Common myeloid progenitor, CD34-positive (primary cell): ENCODE measurements at regions not wholly inside any gene's neighbourhood (a gene's known extent, or its start where the extent isn't known, plus 50 kb on each side); places are given as distances from the start of the nearest gene placed in this dataset.

Experiments used
- CTCF ChIA-PET: fragments of 350-600 bp; sonication (Branson Sonifier 250); formaldehyde crosslinking; loops from one replicate; lab custom pipeline; 2021; ENCODE audit warnings: antibody characterized with exemption; lab: Charles Lee
- POLR2A ChIA-PET: fragments of 350-600 bp; sonication (Branson Sonifier 250); formaldehyde crosslinking; loops from one replicate; lab custom pipeline; 2021; ENCODE audit warnings: antibody characterized with exemption; lab: Charles Lee
- DNase-seq, 3 donors: peaks; one replicate each; pipeline versions ENCODE4 v3.0.0 to v3.0.0-alpha.2; 2013
- H3K27ac ChIP-seq, 2 experiments: 1 replicate in 1 of 2; 2 replicates in 1 of 2; pipeline ENCODE4 v1.7.0; 2013; ENCODE audit warnings: inconsistent platforms in 2 of 2, low read length in 2 of 2, mild to moderate bottlenecking in 2 of 2, low read depth in 1 of 2, moderate library complexity in 1 of 2; ENCODE audit not compliant: severe bottlenecking in 2 of 2, insufficient read depth in 1 of 2, poor library complexity in 1 of 2
- H3K27me3 ChIP-seq, 5 experiments: replicated peaks in 2 of 5; 1 replicate in 3 of 5; 2 replicates in 2 of 5; pipeline versions ENCODE4 v1.6.1 to v1.7.0; 2013; ENCODE audit warnings: low read length in 4 of 5, mild to moderate bottlenecking in 2 of 5, moderate library complexity in 2 of 5, inconsistent platforms in 1 of 5; ENCODE audit not compliant: insufficient read depth in 5 of 5, control insufficient read depth in 4 of 5
- H3K36me3 ChIP-seq, 4 experiments: 1 replicate in 2 of 4; 2 replicates in 2 of 4; pipeline versions ENCODE4 v1.6.1 to v1.7.0; 2013; ENCODE audit warnings: low read length in 3 of 4, control low read depth in 1 of 4, mild to moderate bottlenecking in 1 of 4; ENCODE audit not compliant: control insufficient read depth in 4 of 4, insufficient read depth in 4 of 4
- H3K4me1 ChIP-seq, 4 experiments: 1 replicate in 3 of 4; 2 replicates in 1 of 4; pipeline versions ENCODE4 v1.6.1 to v1.7.1; 2013; ENCODE audit warnings: low read length in 3 of 4, mild to moderate bottlenecking in 3 of 4, control low read depth in 1 of 4, inconsistent platforms in 1 of 4, moderate library complexity in 1 of 4; ENCODE audit not compliant: control insufficient read depth in 4 of 4, insufficient read depth in 4 of 4; ENCODE audit errors: control extremely low read depth in 1 of 4
- H3K4me3 ChIP-seq, 7 experiments: 1 replicate in 4 of 7; 2 replicates in 3 of 7; pipeline versions ENCODE4 v1.5.1 to v1.7.0; 2013; ENCODE audit warnings: mild to moderate bottlenecking in 7 of 7, low read length in 6 of 7, moderate library complexity in 6 of 7, inconsistent platforms in 2 of 7, low read depth in 2 of 7, control low read depth in 1 of 7; ENCODE audit not compliant: insufficient read depth in 4 of 7, control insufficient read depth in 1 of 7; ENCODE audit errors: extremely low read depth in 1 of 7
- H3K9me3 ChIP-seq, 5 experiments: 1 replicate in 4 of 5; 2 replicates in 1 of 5; pipeline versions ENCODE4 v1.6.1 to v1.7.1; 2013; ENCODE audit warnings: low read length in 4 of 5, mild to moderate bottlenecking in 2 of 5, inconsistent platforms in 1 of 5, low read depth in 1 of 5, moderate library complexity in 1 of 5; ENCODE audit not compliant: control insufficient read depth in 4 of 5, insufficient read depth in 2 of 5; ENCODE audit errors: control extremely low read depth in 1 of 5
- WGBS: methylation state at CpG from one replicate; pipeline ENCODE4 v1.1.5; 2013; ENCODE audit not compliant: insufficient coverage; 5-methylcytosine and 5-hydroxymethylcytosine counted together

DNA sequence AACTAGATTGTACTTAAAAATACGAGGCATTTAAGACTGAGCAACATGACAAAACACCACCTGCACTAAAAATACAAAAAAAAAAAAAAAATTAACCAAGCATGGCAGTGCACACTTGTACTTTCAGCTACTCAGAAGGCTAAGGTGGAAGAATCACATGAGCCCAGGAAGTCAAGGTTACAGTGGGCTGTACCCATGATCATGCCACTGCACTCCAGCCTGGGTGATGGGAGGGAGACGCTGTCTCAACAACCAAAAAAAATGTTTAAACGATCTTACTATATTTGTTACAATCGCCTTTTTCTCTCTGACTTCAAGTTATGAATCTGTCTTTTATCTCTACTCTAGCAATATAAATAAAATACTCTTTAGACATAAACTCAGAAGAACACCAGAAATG, 1454.3 kb downstream of the MAT2B start:
- H3K4me3 ChIP-seq, result no peak overlapping the region
- H3K4me1 ChIP-seq, result no peaks in the 10 kb centered on the region
- no peak overlapping the region for H3K27ac ChIP-seq
- H3K27me3 ChIP-seq, result no peaks in the 10 kb centered on the region
- H3K9me3 ChIP-seq, result no peaks in the 10 kb centered on the region
- POLR2A ChIA-PET, result no interaction called here
- no peaks in the 10 kb centered on the region for H3K36me3 ChIP-seq
- no peak for DNase-seq
- CTCF ChIA-PET, result interaction anchor here (0.6 to 1.7 kb wide), 2 partner anchors 248 to 500 kb away, joined by 3 to 4 read pairs; no protein-coding TSS in a partner anchor
- 100% methylated on average over 1 of the region's 4 CpGs for WGBS

- CTCF ChIA-PET, result no interaction called here
- no peaks in the 10 kb centered on the region for H3K9me3 ChIP-seq
Measured at GRCh38 chr5:164962329-164962961, 1457.0 kb downstream of the MAT2B start.

DNA sequence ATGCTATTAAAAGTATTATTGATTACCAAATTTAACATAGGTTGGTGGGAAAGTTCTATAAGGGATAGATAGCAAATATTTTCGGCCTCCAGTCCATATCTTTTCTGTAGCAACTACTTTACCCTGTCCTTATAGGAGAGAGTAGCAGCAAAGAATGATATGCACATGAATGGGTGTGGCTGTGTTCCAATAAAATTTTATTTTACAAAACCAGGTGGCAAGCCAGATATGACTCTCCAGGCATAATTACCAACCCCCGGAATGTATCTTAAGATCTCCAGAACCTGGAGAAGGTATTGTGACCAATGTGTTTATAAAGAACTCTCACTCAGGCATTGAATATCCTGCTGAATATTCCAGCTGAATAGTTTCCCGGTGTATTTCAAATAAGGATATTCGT, 1461.2 kb downstream of the MAT2B start:
- Histone ChIP-seq H3K27ac (no peak overlapping the region), H3K27me3 (no peaks in the 10 kb centered on the region), H3K36me3 (no peaks in the 10 kb centered on the region), H3K4me1 (peaks cover 0 to 6% (median 1%) of the 10 kb centered on the region in 4 experiments), H3K4me3 (no peak overlapping the region), H3K9me3 (peaks cover 0 to 4% (median 0%) of the 10 kb centered on the region in 5 experiments)
- ChIA-PET POLR2A (no interaction called here), CTCF (no interaction called here)
- no CpG with 5 or more reads among the region's 4 CpGs for WGBS
- no peak for DNase-seq

More at GRCh38 chr5:164962329-164962961, 1457.0 kb downstream of the MAT2B start:
- Histone ChIP-seq H3K36me3 (no peaks in the 10 kb centered on the region), H3K4me3 (no peak overlapping the region), H3K27ac (no peak overlapping the region), H3K27me3 (no peaks in the 10 kb centered on the region), H3K4me1 (no peaks in the 10 kb centered on the region)
- POLR2A ChIA-PET, result no interaction called here
- no CpG with 5 or more reads among the region's 2 CpGs for WGBS
- no peak for DNase-seq

DNA sequence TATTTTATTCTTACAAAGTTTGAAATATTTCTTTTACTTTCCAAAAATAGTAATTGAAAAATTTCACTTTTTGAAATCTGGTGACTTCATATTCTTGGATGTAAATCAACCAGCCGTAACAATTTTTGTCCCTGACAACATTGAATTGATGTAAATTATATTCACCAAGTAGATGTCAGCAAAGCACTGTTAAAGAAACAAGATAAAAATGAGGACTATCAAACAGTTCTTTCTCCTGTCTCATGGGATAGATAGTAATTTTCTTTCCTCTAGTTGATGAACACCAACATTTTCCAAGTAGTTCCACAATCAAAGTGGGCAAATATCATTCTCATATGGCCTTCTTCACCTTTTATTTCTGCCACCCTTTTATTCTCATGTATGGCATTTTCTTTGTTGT, 1461.9 kb downstream of the MAT2B start:
- Histone ChIP-seq H3K4me1 (peaks cover 0 to 6% (median 1%) of the 10 kb centered on the region in 4 experiments), H3K36me3 (no peaks in the 10 kb centered on the region), H3K27ac (no peak overlapping the region), H3K4me3 (no peak overlapping the region), H3K27me3 (no peaks in the 10 kb centered on the region), H3K9me3 (peaks cover 0 to 4% (median 0%) of the 10 kb centered on the region in 5 experiments)
- POLR2A ChIA-PET, result no interaction called here
- CTCF ChIA-PET, result no interaction called here
- DNase-seq, result no peak
- no CpG with 5 or more reads among the region's 1 CpG for WGBS

- Histone ChIP-seq H3K27me3 (no peaks in the 10 kb centered on the region), H3K4me1 (peaks cover 0 to 6% (median 1%) of the 10 kb centered on the region in 4 experiments), H3K27ac (no peak overlapping the region), H3K36me3 (no peaks in the 10 kb centered on the region), H3K9me3 (peaks cover 0 to 19% (median 4%) of the 10 kb centered on the region in 5 experiments), H3K4me3 (no peak overlapping the region)
- POLR2A ChIA-PET, result interaction anchor here (0.7 kb wide), 1 partner anchor 989 kb away, joined by 3 read pairs; no protein-coding TSS in a partner anchor
- no CpG with 5 or more reads among the region's 1 CpG for WGBS
- no peak for DNase-seq
- CTCF ChIA-PET, result interaction anchor here (1.5 kb wide), 1 partner anchor 9 kb away, joined by 3 read pairs; no protein-coding TSS in a partner anchor
Measured at GRCh38 chr5:164972973-164973372, 1467.6 kb downstream of the MAT2B start.

DNA sequence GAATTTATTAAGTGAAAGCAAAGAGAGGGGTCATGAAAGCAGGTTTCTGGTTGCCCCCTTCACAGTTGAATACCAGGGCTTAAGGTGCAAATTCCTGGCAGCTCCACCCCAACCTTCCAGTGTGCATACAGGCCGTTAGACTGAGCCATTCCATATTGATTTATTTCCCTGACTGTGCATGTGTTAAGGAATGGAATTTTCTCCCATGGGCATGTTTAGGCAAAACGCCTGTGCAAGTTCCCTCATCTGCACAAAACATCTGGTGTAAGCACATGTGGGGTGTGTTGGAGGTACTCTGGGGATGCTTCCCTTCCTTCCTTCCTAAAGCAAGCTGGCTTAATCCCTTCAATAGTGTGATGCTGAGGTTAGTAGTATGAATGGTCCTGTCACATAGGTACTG, 1470.6 kb downstream of the MAT2B start:
- no peak for DNase-seq
- Histone ChIP-seq H3K4me1 (no peaks in the 10 kb centered on the region), H3K36me3 (no peaks in the 10 kb centered on the region), H3K9me3 (peaks cover 0 to 16% (median 4%) of the 10 kb centered on the region in 5 experiments), H3K4me3 (no peak overlapping the region), H3K27me3 (no peaks in the 10 kb centered on the region), H3K27ac (no peak overlapping the region)
- CTCF ChIA-PET, result no interaction called here
- 100% methylated on average over 1 of the region's 2 CpGs for WGBS
- POLR2A ChIA-PET, result no interaction called here

DNA sequence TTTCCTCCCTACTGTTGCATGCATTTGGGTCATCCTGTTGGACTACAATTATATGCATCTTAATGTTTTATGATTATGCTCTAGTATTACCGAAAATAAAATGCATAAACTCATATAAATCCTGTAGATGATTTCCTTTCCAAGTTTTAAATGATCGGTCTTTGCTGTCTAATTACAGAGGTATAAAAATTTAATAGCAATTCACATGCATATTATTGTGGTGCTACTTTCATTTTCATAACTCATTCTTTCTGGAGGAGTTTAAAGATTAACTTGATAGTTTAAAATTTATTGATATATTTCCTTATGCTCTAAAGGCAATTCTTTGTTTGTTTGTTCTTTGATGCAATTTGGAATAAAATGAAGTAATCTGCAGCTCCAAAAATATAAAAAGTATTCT, 1475.1 kb downstream of the MAT2B start:
- H3K9me3 ChIP-seq, result peaks cover 0 to 6% (median 0%) of the 10 kb centered on the region in 5 experiments
- ChIA-PET CTCF (no interaction called here), POLR2A (no interaction called here)

More for the DNA sequence above, 1475.1 kb downstream of the MAT2B start:
- Histone ChIP-seq H3K4me1 (no peaks in the 10 kb centered on the region), H3K27ac (no peak overlapping the region), H3K4me3 (no peak overlapping the region), H3K36me3 (no peaks in the 10 kb centered on the region), H3K27me3 (no peaks in the 10 kb centered on the region)
- DNase-seq, result no peak
- WGBS, result no CpG with 5 or more reads among the region's 2 CpGs
